ENCODE measurements at regions not wholly inside any gene's neighbourhood (a gene's known extent, or its start where the extent isn't known, plus 50 kb on each side); places are given as distances from the start of the nearest gene placed in this dataset.
A peak's percentile ranks its signal among the peaks of the same experiment; 100 is the strongest.
"Not testable (repeated sequence)": the region's sequence is repeated elsewhere in the genome, so short reads cannot be mapped to it uniquely, and the experiment has no call there.

DNA sequence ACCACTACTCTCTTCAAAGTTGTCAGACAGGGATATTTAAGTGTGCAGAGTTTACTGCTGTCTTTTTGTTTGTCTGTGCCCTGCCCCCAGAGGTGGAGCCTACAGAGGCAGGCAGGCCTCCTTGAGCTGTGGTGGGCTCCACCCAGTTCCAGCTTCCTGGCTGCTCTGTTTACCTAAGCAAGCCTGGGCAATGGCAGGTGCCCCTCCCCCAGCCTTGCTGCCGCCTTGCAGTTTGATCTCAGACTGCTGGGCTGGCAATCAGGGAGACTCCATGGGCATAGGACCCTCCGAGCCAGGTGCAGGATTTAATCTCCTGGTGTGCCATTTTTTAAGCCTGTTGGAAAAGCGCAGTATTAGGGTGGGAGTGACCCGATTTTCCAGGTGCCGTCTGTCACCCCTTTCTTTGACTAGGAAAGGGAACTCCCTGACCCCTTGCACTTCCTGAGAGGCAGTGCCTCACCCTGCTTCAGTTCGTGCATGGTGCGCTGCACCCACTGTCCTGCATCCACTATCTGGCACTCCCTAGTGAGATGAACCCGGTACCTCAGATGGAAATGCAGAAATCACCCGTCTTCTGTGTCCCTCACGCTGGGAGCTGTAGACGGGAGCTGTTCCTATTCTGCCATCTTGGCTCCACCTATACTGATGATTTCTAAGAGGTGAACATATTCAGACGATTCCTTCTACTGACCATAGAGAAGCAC is 167.6 kb downstream of the CXXC4 start:
- not testable (repeated sequence) for DNase-seq

DNA sequence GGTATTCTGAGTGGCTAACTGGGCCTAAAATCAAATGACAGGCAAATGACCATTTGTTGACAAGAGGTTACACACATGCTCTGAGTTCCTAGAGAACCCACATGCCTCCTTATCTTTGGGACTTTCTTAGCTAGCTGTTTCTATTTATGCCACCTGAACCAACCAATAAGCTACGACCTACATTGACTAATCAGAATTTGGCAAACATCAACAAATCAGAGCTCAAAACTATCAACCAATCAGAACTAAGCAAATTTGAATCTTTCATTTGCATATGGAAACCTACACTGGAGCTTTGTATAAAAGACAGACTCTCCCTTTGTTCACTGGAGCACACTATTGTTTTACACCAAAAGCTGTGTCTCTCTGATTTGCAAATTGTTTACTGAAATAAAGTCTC is 192.0 kb downstream of the CXXC4 start:
- no peak for DNase-seq

DNA sequence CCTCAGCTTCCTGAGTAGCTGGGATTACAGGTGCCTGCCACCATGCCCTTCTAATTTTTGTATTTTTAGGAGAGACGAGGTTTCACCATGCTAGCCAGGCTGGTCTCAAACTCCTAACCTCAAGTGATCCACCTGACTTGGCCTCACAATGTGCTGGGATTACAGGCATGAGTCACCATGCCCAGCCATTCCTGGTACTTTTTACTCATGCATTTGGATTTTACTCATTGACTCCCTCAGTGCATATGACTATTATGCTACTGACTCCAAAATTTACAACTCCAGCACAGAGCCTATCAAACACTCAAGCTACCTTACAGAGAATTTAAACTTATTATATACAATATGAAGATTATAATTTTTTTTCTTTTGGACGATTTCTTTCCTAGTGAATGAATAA is 199.9 kb downstream of the CXXC4 start:
- DNase-seq: no peak

DNA sequence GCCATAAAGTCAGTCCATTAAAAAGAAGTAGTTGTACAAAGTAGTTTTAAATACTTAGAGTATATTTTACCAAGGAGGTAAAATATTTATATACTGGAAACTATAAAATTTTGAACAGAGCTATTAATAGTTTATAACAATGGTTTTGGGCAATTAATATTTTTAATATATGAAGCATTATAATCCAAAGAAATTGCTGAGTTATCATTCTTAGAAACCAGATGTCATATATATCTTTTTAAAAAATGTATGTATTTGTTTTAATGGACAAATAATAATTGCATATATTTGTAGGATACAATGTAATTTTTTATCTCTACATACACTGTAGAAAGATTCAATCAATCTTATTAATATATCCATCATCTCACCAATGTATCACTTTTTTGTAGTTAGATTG is 207.8 kb downstream of the CXXC4 start:
- DNase-seq: no peak

DNA sequence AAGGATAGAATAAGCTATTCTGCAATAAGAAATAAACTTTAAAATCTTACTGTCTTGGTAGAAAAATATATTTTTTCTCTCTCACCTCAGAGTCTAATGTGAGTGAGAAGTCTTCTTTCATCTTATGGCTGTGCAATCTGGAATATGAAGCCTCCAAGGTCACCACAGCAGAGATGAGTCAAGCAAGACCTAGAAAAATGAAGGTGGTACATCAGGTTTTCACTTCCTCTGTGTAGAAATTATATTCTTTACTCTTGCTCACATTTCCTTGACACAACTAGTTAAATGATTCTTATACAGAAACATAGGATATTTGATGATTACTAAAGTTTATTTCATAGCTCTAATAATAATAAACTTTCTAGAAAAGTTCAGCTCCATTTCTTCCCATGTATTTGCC is 211.4 kb downstream of the CXXC4 start:
- no peak for DNase-seq

DNA sequence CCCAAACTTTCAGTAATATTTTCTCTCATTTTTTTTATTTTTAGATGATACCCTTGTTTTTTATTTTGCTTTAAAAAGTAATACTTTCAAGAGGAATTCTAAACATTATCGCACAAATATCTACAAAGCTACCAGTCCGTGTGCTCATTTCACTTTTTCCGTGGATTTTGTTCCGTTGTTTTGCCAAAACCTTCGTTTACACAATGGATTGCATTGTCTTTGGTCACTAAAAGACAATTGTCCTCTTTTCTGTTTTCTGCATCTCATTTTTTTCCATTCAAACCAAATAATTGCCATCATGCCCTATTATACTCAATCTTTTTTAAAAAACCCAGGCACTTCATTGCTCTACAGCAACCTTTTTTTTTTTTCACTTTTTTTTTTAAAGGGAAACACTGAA is 214.9 kb downstream of the CXXC4 start:
- no peak for DNase-seq

DNA sequence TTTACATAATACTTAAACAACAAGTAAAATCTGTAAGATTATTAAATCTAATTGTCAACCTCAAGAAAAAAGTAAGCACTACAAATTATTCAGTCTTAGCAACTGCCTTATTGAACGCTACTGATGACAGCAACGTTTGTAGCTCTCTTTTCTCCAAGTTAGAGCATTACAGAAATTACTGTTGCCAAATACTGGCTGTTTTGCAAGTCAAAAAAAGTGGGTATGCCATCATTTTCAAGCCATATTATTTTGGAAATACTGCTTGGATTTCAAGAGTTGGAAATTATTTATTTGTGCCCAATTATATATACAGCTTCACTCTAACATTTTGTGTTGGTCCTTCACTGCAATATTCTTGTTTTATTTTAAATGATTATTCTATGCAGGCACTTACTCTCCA is 221.7 kb downstream of the CXXC4 start:
- no peak for DNase-seq

DNA sequence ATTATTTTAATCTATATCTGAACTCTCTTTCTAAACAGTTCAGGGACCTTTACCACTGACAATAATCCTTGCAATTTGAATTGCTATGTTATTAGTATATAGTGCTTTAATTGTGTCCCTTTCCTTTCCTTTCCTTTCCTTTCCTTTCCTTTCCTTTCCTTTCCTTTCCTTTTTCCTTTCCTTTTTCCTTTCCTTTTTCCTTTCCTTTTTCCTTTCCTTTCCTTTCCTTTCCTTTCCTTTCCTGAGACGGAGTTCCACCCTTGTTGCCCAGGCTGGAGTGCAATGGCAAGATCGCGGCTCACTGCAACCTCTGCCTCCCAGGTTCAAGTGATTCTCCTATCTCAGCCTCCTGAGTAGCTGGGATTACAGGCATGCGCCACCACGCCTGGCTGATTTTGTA is 225.1 kb downstream of the CXXC4 start:
- not testable (repeated sequence) for DNase-seq

DNA sequence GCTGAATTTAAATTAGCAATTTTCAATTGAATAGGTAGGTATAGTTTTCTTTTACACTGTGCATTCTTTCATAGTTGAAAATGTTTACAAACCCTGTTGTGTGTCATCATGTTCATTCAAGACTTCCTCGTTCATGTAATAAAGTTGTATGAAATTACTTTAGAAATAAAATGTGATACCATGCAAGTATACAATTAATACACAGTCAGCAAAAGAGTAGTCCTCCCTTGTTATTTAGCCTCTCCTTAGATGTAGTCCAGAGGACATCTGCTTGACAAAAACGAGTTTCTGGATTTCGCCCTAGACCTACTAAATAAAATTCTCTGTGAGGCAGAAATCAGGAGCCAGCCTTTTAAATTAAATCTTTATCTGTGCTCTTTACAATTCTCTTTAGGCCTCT is 231.6 kb downstream of the CXXC4 start:
- no peak for DNase-seq

DNA sequence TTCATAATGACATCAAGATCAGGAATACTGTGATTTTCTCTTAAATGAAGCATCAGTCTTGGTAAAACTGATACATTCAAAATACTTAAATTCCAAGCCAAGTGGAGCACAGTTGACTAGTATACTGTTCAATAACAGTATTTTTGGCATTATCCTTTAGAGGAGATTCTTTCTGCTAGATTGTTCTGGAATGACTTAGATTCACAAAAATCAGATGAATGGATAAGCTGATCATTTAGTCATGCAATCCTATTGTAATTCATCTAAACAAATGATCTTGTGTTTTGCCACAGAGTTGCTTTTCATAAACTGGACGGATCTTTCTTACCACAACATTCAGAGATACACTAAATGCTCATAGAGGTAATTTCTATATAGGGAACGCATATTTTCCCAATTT is 232.0 kb downstream of the CXXC4 start:
- no peak for DNase-seq

DNA sequence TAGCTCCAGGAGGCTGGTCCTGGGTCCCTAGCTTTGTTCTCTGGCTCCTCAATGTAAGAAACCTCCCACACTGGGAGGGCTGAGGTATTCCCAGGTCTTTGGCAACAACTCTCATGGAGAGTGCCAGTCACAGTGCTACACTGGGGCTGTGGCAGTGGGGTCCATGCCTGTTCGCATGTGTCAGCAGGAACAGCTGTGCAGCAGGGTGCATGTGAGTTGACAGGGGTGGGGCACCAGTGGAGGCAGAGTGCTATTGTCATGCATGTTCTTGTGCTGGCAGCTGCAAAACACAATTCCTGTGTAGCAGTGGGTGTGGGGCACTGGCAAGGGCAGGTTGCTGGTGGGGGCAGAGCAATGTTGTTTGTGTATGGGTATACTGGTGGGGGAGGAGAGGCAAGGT is 246.0 kb downstream of the CXXC4 start:
- DNase-seq: no peak

DNA sequence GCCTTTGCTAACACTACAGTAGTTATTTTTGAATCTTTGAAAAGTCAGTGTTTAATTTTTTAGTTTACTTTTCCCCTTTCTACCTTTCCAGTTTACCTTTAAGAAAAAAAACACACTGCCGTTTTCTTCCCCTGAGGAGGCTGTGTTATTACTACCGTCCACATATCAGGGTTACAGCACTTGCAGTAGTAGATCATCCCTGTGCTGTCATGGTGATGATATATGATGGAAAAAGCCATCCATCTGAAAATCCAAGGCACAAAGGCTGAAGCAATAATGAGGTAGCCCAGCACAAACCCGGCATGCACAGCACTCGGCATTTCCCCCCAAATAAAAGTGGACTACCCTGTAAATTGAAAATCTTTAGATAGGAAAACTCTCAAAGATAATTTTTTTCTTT is 258.7 kb downstream of the CXXC4 start:
- peak; percentile 36 for DNase-seq

DNA sequence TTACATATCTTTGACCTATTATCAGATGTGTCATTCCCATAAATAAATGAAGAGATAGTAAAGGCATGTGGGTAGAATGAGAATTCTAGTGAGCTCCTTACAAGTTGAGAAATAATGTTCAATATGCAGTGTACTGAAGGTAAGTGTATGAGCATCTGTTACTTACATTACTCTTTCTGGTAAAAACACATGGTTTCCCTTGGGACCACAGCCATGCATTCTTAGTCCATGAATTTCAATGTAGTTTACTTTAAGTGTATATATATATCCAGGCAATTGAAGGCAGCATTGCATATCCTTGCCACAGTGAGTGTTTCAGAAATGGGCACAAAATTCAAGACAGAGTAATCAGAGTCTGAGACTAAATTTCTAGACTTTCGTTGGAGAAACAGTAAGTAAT is 277.2 kb downstream of the CXXC4 start:
- DNase-seq: no peak

DNA sequence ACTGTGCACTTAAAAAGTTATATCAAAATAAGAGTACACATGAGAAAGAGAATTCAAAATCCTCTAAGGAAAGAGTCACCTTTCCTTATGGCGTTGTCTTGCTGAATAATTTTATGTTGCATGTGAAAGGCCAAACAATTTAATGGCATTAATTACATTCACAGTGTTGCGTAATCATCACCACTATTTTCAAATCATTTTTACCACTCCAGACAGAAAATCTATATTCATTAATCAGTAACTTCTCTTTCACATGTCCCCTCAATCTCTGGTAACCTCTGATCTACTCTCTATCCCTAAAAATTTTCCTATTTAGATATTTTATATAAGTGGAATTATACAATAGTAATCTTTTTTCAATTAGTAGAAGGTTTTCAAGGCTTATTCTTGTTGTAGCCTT is 283.0 kb downstream of the CXXC4 start:
- DNase-seq: no peak

DNA sequence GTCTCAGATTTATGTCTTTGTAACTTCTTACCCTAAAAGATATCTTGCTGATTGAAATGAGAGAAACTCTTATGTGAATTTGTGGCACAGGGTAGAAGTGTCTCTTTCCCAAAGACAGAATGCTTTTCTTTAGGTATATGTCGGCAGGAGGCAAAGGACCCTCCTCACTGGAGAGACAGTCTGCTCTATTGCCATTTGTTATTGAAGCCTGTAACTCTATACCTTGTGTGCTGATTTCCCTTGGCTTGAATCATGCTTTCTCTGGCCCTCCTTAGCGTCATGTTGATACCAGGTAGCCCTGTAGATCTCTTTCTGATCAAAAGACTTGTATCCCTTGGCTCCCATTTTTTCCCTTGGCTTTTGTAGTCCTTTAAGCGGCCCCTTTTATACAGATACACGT is 284.3 kb downstream of the CXXC4 start:
- no peak for DNase-seq

DNA sequence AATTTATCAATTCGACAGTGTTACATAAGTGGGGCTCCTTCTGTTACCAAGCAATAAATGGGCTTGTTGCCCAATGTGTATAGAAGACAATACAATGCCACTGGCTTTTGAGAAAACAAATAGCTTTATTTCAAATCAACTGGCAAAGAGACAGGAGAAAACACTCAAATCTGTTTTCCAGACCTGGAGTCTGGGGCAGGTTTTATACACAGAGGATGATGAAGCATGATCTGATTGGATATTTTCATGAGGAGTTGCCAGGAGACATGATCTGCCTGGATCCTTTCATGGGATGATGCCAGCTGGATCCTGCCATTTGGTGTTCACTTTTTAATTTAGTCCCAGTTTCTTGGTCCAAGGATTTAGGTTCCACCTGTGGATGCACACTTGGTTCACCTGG is 287.9 kb downstream of the CXXC4 start:
- DNase-seq: no peak

DNA sequence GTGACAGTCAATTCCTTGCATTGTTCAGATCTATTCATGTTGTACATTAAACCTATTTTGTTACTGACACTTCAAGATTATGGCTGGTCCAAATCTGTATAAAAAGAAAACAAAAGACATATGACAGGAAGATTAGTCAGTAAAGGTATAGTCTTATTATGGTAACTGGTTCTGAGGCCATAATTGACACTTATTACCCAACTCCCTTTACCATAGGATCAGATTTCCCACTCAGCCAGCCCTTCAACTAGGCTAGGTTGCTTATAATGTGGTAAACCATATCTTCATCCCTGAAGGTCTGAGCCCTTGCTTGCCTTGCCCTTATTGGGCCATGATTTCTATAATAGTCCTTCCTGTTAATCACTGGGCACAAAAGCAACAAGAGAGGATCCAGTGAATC is 289.6 kb downstream of the CXXC4 start:
- DNase-seq: no peak

DNA sequence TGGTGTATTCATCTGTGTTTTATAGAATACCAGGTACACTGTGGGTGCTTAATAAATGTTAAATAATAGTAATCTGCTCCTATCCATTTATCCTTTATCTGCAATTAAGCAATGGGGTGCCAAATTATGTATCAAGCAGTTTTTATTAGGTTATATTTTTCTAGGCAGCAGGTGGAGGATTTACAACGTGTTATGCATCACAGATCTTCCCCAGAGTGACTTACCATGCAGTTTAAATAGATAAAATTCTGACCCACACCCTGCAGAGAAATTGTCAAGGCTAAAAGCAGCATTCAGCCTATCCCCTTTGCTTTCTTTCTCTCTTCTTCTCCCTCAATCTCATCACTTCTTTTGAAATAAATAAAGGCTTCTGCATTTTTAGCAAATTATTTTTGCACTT is 306.4 kb downstream of the CXXC4 start:
- DNase-seq: no peak

DNA sequence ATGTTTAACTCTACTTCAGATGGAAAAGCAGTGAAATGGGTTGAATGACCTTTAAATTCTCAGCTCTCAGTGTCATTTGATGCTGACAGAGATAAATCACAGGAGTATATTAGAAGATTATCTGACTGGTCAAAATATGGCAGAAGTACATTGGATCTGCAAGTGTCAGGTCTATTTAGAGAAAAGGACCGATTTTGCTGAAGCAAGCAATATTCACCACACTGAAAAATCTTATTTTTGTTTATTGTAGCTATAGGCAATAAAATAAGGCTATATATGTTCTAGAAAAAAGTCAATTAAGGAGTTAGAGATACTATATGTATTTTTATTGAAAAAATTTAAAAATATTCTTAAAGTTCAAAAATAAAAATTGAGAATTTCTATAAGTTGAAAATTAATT is 325.3 kb downstream of the CXXC4 start:
- DNase-seq: no peak

DNA sequence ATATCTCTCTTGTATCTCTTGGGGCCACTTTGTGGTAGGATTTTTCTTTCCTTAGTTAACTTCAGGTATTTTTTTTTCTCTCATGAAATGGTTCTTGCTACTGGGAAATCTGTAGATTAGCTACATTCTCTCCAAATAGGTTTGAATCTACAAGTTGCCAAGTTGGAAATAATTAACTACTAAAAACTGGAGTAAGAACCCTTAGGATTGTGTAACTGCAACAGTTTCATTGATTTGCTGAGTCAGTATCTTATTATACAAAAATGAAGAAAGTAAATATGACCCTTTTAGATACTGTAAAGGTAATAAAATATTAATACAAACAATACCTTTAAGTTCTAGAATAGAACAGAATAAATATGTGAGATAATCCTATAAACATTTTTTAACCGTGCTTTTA is 327.9 kb downstream of the CXXC4 start:
- no peak for DNase-seq

DNA sequence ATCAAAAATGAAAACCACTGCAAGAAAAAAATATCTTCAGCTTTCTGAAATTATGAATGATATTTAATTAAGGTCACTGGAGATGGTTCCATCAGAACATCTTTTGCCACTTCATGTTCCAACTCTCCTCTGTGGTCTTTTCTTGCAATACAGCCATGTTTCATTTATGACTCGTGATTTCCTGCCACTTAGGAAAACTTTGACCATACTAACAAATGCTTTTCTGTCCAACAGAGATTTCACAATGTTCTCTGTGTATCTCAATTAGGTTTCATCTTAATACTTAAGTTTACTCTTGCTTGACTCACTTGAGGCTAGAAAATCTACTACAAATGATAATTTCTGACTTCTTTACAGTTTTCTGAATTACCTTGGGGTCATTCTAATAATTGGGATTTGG is 330.9 kb downstream of the CXXC4 start:
- DNase-seq: no peak

DNA sequence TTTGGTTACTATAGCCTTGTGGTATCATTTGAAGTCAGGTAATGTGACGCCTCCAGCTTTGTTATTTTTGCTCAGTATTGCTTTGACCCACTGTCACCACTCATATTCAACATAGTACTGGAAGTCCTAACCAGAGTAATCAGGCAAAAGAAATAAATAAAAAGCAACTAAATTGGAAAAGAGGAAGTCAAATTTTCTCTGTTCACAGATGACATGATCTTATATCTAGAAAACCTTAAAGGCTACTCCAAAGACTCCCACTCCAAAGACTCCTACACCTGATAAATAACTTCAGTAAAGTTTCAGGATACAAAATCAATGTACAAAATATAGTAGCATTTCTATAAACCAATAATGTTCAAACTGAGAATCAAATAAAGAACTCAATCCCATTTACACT is 348.6 kb downstream of the CXXC4 start:
- no peak for DNase-seq

DNA sequence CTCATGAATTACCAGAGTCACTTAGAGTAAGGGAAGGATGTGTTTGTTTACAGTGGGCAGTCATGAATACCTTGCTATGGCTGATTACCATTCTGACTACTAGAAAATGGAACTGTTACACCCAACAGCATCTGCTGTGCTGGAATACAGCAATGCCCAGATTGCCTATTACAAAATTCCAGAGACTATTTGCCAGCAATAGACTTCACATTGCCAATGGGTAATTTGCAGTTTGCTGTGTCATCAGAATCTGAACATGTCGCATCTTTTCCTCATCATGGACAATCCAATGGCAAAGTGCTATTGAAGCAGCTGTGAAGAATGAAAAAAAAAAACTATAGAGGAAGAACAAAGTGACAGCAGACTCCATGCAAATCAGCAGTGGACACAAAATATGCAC is 356.6 kb downstream of the CXXC4 start:
- DNase-seq: no peak

DNA sequence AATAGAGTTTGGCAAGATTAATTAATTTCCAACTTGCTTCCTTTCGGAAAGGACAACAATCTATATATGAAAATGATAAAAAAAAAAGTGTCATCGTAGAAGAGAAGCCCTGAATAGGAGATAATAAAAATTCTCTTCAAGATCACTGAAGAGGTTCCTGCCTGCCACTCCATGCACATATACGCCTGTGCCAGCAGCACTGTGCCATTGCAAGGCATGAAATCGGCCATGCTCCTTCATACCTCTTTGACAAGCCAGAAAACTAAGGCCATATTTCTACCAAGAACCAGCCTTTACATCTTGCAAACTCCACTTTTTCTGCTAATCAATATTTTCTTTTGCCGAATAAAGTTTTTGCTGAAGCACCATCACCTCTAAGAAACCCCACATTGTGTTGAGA is 365.5 kb downstream of the CXXC4 start:
- DNase-seq: no peak

DNA sequence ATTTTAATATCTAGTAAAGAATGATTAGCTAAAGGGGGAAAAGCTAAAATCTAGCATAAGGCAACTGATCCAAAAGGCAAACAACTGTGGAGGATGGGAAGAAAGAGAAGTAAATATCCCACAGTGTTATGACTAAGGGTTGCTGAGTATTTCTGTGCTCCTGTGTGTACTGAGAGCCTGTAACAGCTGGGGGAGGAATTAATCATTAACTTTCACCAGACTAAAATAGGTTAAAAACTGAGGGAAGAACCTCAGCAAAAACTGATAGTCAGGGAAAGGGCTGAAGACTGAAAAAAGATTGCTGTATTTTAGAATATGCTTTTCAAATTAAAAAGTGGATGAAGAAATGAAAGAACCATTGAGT is 365.9 kb downstream of the CXXC4 start:
- no peak for DNase-seq

Measured in eye (tissue), 1 donor.